Hepatocyte (in vitro differentiated cells): ENCODE measurements at regions not wholly inside any gene's neighbourhood (a gene's known extent, or its start where the extent isn't known, plus 50 kb on each side); places are given as distances from the start of the nearest gene placed in this dataset.

Experiments
- DNase-seq: peaks from one replicate; pipeline ENCODE4 v3.0.0-alpha.2; 2016; ENCODE audit warnings: low spot score
- H2AFZ ChIP-seq: fragments of 200-600 bp; sonication (generic); 2 replicates; pipeline ENCODE4 v1.6.0; 2016; ENCODE audit warnings: antibody characterized with exemption, mild to moderate bottlenecking
- H3K27ac ChIP-seq: fragments of 200-600 bp; sonication (generic); 2 replicates; pipeline ENCODE4 v1.5.1; 2016; ENCODE audit warnings: mild to moderate bottlenecking
- H3K27me3 ChIP-seq: fragments of 200-600 bp; sonication (generic); 2 replicates; pipeline ENCODE4 v1.6.1; 2016
- H3K36me3 ChIP-seq: fragments of 200-600 bp; sonication (generic); replicated peaks from 2 replicates; pipeline ENCODE4 v1.5.1; 2016; ENCODE audit warnings: low read depth; ENCODE audit not compliant: insufficient read depth
- H3K4me1 ChIP-seq: fragments of 200-600 bp; sonication (generic); 2 replicates; pipeline ENCODE4 v1.5.1; 2016; ENCODE audit warnings: mild to moderate bottlenecking, moderate library complexity; ENCODE audit not compliant: insufficient read depth
- H3K4me2 ChIP-seq: fragments of 200-600 bp; sonication (generic); 2 replicates; pipeline ENCODE4 v1.6.0; 2016
- H3K4me3 ChIP-seq: fragments of 200-600 bp; sonication (generic); 2 replicates; pipeline ENCODE4 v1.5.1; 2016; ENCODE audit warnings: mild to moderate bottlenecking
- H3K79me2 ChIP-seq: fragments of 200-600 bp; sonication (generic); 2 replicates; pipeline ENCODE4 v1.6.0; 2017; ENCODE audit warnings: mild to moderate bottlenecking
- H3K9me2 ChIP-seq: fragments of 200-600 bp; sonication (generic); replicated peaks from 2 replicates; pipeline ENCODE4 v1.6.0; 2017; ENCODE audit warnings: mild to moderate bottlenecking; ENCODE audit not compliant: insufficient read depth
- H3K9me3 ChIP-seq: fragments of 200-600 bp; sonication (generic); 2 replicates; pipeline ENCODE4 v1.5.1; 2016; ENCODE audit warnings: low read depth, mild to moderate bottlenecking
- H4K20me1 ChIP-seq: fragments of 200-600 bp; sonication (generic); 2 replicates; pipeline ENCODE4 v1.6.0; 2016; ENCODE audit warnings: mild to moderate bottlenecking; ENCODE audit not compliant: insufficient read depth, poor library complexity, severe bottlenecking
- EZH2 ChIP-seq: fragments of 200-600 bp; sonication (generic); IDR thresholded peaks from 2 replicates; pipeline ENCODE4 v1.6.1; 2016; ENCODE audit warnings: antibody characterized with exemption, mild to moderate bottlenecking, borderline replicate concordance
- EZH2phosphoT487 ChIP-seq: fragments of 200-600 bp; sonication (generic); IDR thresholded peaks from one replicate; pipeline ENCODE4 v1.6.1; 2018; ENCODE audit warnings: antibody characterized with exemption, mild to moderate bottlenecking, low read depth, moderate library complexity; ENCODE audit not compliant: unreplicated experiment, severe bottlenecking
- WGBS: methylation state at CpG from one replicate; pipeline ENCODE4 v1.1.6; 2016; ENCODE audit warnings: low lambda C conversion rate; ENCODE audit errors: missing lambda C conversion rate; 5-methylcytosine and 5-hydroxymethylcytosine counted together
- TF ChIP-seq, protein P1 (sequence below): fragments of 200-600 bp; sonication (generic); IDR thresholded peaks from 2 replicates; pipeline ENCODE4 v1.5.1; 2016; ENCODE audit warnings: antibody characterized with exemption, mild to moderate bottlenecking; ENCODE audit not compliant: poor library complexity

DNA sequence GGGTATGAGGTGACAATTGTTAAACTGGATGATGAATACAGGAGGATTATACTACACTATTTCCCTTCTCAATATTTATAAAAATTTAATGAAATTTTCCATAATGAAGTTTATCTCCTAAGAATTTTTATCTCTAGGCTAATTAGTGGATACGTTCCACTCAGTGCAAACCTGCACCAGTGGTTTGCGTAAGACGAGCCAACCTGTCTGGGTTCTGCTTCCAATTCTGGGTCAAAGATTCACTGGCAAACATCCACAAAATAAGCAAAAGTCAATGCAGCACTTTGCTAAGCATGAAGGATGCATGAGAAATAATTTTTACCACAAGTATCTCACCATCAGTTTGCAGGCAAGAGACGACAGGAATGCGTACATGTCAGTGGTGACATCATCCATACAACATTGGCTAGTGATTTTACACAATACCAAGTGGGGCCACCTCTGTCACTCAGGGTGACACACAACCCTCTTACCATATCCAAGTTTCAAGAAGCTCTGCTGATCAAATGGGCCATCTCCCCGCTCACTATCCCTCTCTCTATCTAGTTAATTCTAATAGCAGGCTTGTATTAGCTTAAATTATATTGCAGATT is 51.7 kb downstream of the FAM50B start:
- Histone ChIP-seq H2AFZ (no peak overlapping the region), H4K20me1 (no peaks in the 10 kb centered on the region), H3K4me1 (peaks cover 6% of the 10 kb centered on the region), H3K79me2 (no peaks in the 10 kb centered on the region), H3K9me3 (no peaks in the 10 kb centered on the region), H3K27ac (no peak overlapping the region), H3K4me2 (no peak overlapping the region), H3K4me3 (no peak overlapping the region), H3K27me3 (no peaks in the 10 kb centered on the region), H3K36me3 (no peaks in the 10 kb centered on the region), H3K9me2 (no peaks in the 10 kb centered on the region)
- TF ChIP-seq, protein P1, sequence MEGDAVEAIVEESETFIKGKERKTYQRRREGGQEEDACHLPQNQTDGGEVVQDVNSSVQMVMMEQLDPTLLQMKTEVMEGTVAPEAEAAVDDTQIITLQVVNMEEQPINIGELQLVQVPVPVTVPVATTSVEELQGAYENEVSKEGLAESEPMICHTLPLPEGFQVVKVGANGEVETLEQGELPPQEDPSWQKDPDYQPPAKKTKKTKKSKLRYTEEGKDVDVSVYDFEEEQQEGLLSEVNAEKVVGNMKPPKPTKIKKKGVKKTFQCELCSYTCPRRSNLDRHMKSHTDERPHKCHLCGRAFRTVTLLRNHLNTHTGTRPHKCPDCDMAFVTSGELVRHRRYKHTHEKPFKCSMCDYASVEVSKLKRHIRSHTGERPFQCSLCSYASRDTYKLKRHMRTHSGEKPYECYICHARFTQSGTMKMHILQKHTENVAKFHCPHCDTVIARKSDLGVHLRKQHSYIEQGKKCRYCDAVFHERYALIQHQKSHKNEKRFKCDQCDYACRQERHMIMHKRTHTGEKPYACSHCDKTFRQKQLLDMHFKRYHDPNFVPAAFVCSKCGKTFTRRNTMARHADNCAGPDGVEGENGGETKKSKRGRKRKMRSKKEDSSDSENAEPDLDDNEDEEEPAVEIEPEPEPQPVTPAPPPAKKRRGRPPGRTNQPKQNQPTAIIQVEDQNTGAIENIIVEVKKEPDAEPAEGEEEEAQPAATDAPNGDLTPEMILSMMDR = no peak
- no peak for TF ChIP-seq EZH2phosphoT487
- no peak for TF ChIP-seq EZH2
- no peak for DNase-seq
- 83% methylated on average over 6 of the region's 6 CpGs for WGBS

DNA sequence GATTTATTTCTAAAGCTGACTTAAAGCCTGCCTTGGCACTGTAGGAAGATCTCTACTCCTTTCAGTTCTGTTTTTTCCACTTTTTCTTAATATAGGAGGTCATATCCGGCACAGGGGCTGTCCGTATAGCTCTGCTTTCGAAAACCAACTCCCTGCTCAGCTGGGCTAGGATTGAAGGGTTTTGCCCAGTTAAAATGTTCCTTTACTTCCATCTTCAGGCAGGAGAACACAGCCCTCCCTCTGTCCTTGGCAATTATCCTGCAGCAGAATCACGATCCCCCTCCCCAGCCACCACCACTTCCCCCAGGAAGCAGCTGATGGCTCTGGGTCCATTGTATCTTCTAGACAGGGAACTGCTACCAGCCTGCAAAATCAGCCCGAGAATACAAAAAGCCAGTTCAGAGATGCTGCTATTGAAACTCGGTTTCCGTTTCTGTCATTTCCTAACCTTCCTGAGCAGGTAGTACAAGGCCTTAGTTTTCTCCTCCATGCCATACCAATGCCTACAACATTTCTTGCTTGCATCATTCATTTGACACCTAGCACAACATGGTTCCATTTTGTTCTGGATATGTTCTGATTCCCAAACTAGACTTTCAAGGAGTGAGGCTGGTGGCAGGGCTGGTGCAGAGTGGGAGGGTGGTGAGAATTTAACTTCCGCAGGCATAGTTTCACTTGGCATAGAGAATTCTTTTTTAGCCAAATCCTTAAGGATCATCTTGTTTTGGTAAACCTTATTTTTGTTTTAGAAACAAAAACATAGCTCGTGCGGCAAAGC is 53.9 kb downstream of the FAM50B start:
- no peaks in the 10 kb centered on the region for H4K20me1 ChIP-seq
- H3K4me2 ChIP-seq = no peak overlapping the region
- no peaks in the 10 kb centered on the region for H3K27me3 ChIP-seq
- no peak overlapping the region for H3K4me3 ChIP-seq
- no peaks in the 10 kb centered on the region for H3K9me3 ChIP-seq
- H3K27ac ChIP-seq = no peak overlapping the region
- TF ChIP-seq EZH2 (no peak), EZH2phosphoT487 (no peak)
- TF ChIP-seq, protein P1 = no peak
- H3K36me3 ChIP-seq = no peaks in the 10 kb centered on the region
- DNase-seq = no peak
- H2AFZ ChIP-seq = no peak overlapping the region
- WGBS = 94% methylated on average over 10 of the region's 10 CpGs
- H3K9me2 ChIP-seq = no peaks in the 10 kb centered on the region
- H3K79me2 ChIP-seq = no peaks in the 10 kb centered on the region
- H3K4me1 ChIP-seq = peaks cover 23% of the 10 kb centered on the region

DNA sequence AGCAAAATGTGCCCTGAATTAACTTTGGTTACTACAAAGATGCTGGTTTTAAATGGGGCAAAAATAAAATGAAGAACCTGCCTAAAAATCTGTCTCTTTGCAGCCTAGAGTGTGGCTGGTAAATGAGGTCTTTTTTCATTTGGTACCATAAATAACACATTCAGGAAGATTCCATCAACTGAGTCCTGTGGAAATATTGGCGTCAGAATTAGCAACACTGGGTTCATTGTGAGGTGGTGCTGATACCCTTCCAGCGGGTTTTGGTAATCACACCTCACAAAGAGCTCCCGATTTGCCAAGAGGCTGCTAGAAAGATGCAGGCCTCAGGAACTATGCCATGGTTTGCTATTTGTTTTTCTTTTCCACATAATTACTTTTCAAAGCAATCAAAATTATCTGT is 55.3 kb downstream of the FAM50B start:
- 84% methylated on average over 3 of the region's 3 CpGs for WGBS
- no peak for TF ChIP-seq EZH2
- no peak for TF ChIP-seq EZH2phosphoT487
- TF ChIP-seq, protein P1 = no peak
- no peak overlapping the region for H2AFZ ChIP-seq
- no peaks in the 10 kb centered on the region for H4K20me1 ChIP-seq
- no peaks in the 10 kb centered on the region for H3K36me3 ChIP-seq
- no peaks in the 10 kb centered on the region for H3K79me2 ChIP-seq
- no peak overlapping the region for H3K4me3 ChIP-seq
- peaks cover 25% of the 10 kb centered on the region for H3K4me1 ChIP-seq
- DNase-seq = no peak
- no peaks in the 10 kb centered on the region for H3K9me3 ChIP-seq
- no peaks in the 10 kb centered on the region for H3K27me3 ChIP-seq
- H3K9me2 ChIP-seq = no peaks in the 10 kb centered on the region
- no peak overlapping the region for H3K4me2 ChIP-seq
- no peak overlapping the region for H3K27ac ChIP-seq
